Thymus (tissue), 11 donors: ENCODE measurements at regions not wholly inside any gene's neighbourhood (a gene's known extent, or its start where the extent isn't known, plus 50 kb on each side); places are given as distances from the start of the nearest gene placed in this dataset.
"Not testable (repeated sequence)": the region's sequence is repeated elsewhere in the genome, so short reads cannot be mapped to it uniquely, and the experiment has no call there.

Source experiments
- DNase-seq, 9 donors: peaks; one replicate each; pipeline ENCODE4 v3.0.0-alpha.2; 2013; ENCODE audit warnings: low spot score in 9 of 9, low read depth in 6 of 9, missing footprints in 1 of 9
- H3K27ac ChIP-seq, 2 donors: one replicate each; pipeline ENCODE4 v1.5.1; 2013; ENCODE audit warnings: control low read depth in 1 of 2, low read depth in 1 of 2, low read length in 1 of 2, mild to moderate bottlenecking in 1 of 2, moderate library complexity in 1 of 2
- H3K27me3 ChIP-seq, 2 donors: one replicate each; pipeline ENCODE4 v1.5.1; 2013; ENCODE audit warnings: low read length in 1 of 2; ENCODE audit not compliant: control insufficient read depth in 2 of 2, insufficient read depth in 1 of 2
- H3K36me3 ChIP-seq, 2 donors: one replicate each; pipeline ENCODE4 v1.5.1; 2013; ENCODE audit warnings: low read length in 1 of 2, mild to moderate bottlenecking in 1 of 2, moderate library complexity in 1 of 2; ENCODE audit not compliant: control insufficient read depth in 2 of 2, insufficient read depth in 2 of 2
- H3K4me1 ChIP-seq, 2 donors: one replicate each; pipeline ENCODE4 v1.5.1; 2013; ENCODE audit warnings: low read length in 2 of 2; ENCODE audit not compliant: control insufficient read depth in 2 of 2, insufficient read depth in 2 of 2
- H3K4me3 ChIP-seq, 2 donors: one replicate each; pipeline ENCODE4 v1.5.1; 2013; ENCODE audit warnings: low read length in 2 of 2, control low read depth in 1 of 2, mild to moderate bottlenecking in 1 of 2
- H3K9me3 ChIP-seq, 2 donors: one replicate each; pipeline ENCODE4 v1.5.1; 2013; ENCODE audit warnings: low read length in 1 of 2, mild to moderate bottlenecking in 1 of 2; ENCODE audit not compliant: control insufficient read depth in 2 of 2, insufficient read depth in 1 of 2
- WGBS: extraction: QIAGEN DNeasy Blood & Tissue Kit; methylation state at CpG from one replicate; pipeline ENCODE4 v1.1.7; 2013; 5-methylcytosine and 5-hydroxymethylcytosine counted together
- donor health status: healthy.

DNA sequence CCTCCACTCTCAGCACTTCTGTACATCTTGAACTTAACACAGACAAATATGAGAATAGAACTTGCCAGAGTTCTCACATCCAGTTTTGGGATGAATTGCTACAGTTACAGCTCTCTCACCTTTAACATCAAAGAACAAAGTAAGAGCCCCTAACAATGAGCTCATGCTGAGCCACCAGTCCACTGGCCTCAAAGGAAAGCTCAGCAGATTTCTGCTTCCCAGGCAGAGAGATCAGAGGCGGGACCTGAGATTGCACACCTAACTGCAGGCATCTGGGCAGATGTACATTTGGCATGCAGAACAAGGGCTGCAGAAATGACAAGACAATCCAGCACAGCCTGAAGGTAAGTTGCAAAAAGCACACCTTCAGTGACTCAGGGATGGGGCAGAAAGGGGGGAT, 300.9 kb downstream of the MRPS30 start:
- DNase-seq: no peak
- Histone ChIP-seq H3K4me3 (no peak overlapping the region), H3K36me3 (no peaks in the 10 kb centered on the region), H3K27ac (no peak overlapping the region), H3K27me3 (no peaks in the 10 kb centered on the region), H3K9me3 (no peaks in the 10 kb centered on the region), H3K4me1 (no peaks in the 10 kb centered on the region)
- 84% methylated on average over 1 of the region's 1 CpG for WGBS

DNA sequence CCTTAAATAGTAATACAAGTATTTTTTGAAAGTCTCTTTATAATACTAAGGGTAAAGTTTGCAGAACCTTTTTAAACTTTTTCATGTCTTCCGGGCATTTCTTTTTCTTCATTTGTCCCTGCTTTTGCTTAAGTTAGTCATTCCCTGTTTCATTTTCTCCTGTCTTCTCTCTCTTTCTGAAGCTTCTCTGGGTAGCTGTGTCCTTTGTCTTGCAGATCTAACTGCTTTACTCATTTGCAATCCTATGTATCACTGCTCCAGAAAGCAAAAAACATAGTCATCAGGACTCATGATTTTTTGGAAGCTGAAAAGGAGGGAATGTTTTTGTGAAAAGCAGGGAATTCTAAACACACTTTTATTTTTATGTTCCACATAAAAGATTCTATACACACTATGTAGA, 301.7 kb downstream of the MRPS30 start:
- no peak overlapping the region for H3K27ac ChIP-seq
- DNase-seq: no peak
- H3K4me3 ChIP-seq: no peak overlapping the region
- H3K36me3 ChIP-seq: no peaks in the 10 kb centered on the region
- H3K4me1 ChIP-seq: no peaks in the 10 kb centered on the region
- no peaks in the 10 kb centered on the region for H3K9me3 ChIP-seq
- WGBS: 93% methylated on average over 1 of the region's 1 CpG
- no peaks in the 10 kb centered on the region for H3K27me3 ChIP-seq

GRCh38 chr5:45113726-45114125, 305.0 kb downstream of the MRPS30 start:
- no peak overlapping the region for H3K27ac ChIP-seq
- peaks cover 0 to 6% of the 10 kb centered on the region in 2 donors for H3K9me3 ChIP-seq
- H3K36me3 ChIP-seq: no peaks in the 10 kb centered on the region
- no peak overlapping the region for H3K4me3 ChIP-seq
- no peak for DNase-seq
- WGBS: 58% methylated on average over 2 of the region's 2 CpGs
- no peaks in the 10 kb centered on the region for H3K27me3 ChIP-seq
- no peaks in the 10 kb centered on the region for H3K4me1 ChIP-seq

- DNase-seq: no peak
- H3K27me3 ChIP-seq: no peaks in the 10 kb centered on the region
- no peak overlapping the region for H3K4me3 ChIP-seq
- H3K36me3 ChIP-seq: no peaks in the 10 kb centered on the region
- no peaks in the 10 kb centered on the region for H3K9me3 ChIP-seq
- H3K4me1 ChIP-seq: no peaks in the 10 kb centered on the region
- no peak overlapping the region for H3K27ac ChIP-seq
- WGBS: 48% methylated on average over 2 of the region's 2 CpGs
These were observed 324.2 kb downstream of the MRPS30 start for GRCh38 chr5:45132972-45133371.

DNA sequence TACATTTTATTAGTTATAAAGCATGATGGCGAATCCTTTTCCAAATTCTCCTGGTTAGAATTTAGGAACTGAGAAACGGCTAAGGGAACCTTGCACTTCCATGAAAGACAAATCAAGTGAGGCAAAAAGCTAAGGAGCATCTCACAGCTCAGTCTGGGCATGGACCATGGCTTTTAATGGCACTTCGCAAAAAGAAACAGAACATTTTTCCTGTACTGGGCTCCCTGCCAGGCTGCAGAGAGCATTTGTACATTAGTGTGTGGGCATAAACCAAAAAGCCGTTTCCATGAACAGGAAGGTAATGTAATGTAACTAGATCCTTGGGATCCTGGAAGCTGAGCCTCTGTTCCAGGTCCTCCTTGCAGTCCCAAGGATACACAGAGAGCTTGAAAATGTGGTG, 354.2 kb downstream of the MRPS30 start:
- WGBS: 62% methylated on average over 4 of the region's 4 CpGs
- Histone ChIP-seq H3K9me3 (peaks cover 0 to 3% of the 10 kb centered on the region in 2 donors), H3K4me3 (no peak overlapping the region), H3K36me3 (no peaks in the 10 kb centered on the region), H3K27me3 (no peaks in the 10 kb centered on the region), H3K27ac (no peak overlapping the region), H3K4me1 (no peaks in the 10 kb centered on the region)
- no peak for DNase-seq

- Histone ChIP-seq H3K4me3 (no peak overlapping the region), H3K27me3 (no peaks in the 10 kb centered on the region), H3K9me3 (no peaks in the 10 kb centered on the region), H3K27ac (no peak overlapping the region), H3K4me1 (no peaks in the 10 kb centered on the region), H3K36me3 (no peaks in the 10 kb centered on the region)
- no peak for DNase-seq
- WGBS: 70% methylated on average over 1 of the region's 1 CpG
These were observed 362.8 kb downstream of the MRPS30 start for GRCh38 chr5:45171563-45171962.

DNA sequence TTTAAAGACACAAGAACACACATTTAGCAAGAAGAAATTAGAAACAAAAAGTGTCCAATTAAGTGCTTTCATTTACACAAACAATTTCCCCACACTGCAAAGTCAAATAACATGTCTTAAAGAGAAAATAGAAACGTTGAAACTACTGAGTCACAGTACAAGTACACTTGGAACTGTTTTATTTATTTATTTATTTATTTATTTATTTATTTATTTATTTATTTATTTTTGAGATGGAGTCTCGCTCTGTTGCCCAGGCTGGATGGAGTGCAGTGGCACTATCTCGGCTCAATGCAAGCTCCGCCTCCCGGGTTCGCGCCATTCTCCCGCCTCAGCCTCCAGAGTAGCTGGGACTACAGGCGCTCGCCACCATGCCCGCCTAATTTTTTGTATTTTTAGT, 363.9 kb downstream of the MRPS30 start:
- not testable (repeated sequence) for H3K4me1 ChIP-seq, DNase-seq, H3K36me3 ChIP-seq, H3K27ac ChIP-seq, H3K9me3 ChIP-seq, H3K4me3 ChIP-seq, H3K27me3 ChIP-seq
- WGBS: 97% methylated on average over 11 of the region's 11 CpGs

DNA sequence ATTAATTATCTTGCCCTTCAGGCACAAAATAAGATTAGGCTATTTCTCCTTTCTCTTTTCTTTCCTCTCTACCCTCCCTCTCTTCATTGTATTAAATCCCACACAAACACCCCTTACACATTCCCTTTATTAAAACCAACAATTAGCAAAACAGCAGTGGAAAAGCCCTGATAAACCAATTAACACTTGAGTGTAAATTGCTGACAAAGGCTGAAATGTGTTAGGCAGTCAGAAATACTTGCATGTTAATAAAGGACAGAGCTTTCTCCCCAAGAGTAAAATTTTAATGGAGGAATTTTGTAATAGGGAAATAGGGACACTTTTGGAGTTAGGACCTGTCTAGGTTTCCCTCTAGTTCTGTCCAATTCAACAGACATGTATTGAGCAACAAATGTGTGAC, 370.9 kb downstream of the MRPS30 start:
- H3K27ac ChIP-seq: no peak overlapping the region
- H3K36me3 ChIP-seq: no peaks in the 10 kb centered on the region
- H3K4me3 ChIP-seq: no peak overlapping the region
- H3K9me3 ChIP-seq: peaks cover 0 to 1% of the 10 kb centered on the region in 2 donors
- no peaks in the 10 kb centered on the region for H3K27me3 ChIP-seq
- no peak for DNase-seq
- H3K4me1 ChIP-seq: no peaks in the 10 kb centered on the region

DNA sequence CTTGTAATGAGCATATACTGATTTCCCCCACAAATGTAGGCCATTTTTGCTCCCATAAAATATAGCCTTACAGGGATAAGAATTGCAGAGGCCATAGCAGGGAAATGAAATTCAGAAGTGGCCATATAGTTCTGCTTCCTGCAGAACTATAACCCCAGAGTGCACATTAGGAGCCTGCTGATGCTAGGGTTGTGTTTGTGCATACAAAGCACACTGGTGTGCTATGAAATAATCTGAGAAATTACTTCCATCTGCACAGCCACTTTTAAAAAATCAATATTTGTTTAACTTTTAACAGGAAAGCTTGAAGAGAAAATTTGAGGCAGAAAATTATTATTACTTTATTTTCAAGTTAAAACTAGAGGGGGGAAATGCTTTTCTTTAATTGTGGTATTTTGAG, 380.3 kb downstream of the MRPS30 start:
- no peak for DNase-seq
- H3K27ac ChIP-seq: no peak overlapping the region

DNA sequence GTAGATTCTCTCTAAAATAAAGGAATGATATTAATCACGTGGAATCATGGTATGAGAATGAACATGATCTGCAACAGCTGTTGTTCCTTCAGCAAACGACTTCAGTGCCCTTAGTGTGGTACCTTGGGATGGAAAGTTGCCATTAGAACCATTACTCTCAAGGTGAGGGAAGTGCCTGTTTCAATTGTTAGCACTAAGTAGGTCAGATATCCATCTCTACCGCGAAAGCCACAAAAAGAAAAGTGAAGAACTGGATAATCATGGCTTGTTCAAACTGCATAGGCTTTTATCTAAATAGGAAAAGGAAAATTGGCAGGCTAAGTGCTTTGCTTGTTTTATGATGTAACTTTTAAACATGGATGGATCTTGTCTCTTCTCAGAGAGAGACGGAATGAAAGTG, 380.7 kb downstream of the MRPS30 start:
- H3K4me3 ChIP-seq: no peak overlapping the region
- no peaks in the 10 kb centered on the region for H3K9me3 ChIP-seq
- H3K27ac ChIP-seq: no peak overlapping the region
- no peak for DNase-seq
- no peaks in the 10 kb centered on the region for H3K4me1 ChIP-seq
- H3K36me3 ChIP-seq: no peaks in the 10 kb centered on the region
- H3K27me3 ChIP-seq: no peaks in the 10 kb centered on the region
- WGBS: 81% methylated on average over 5 of the region's 5 CpGs

More for the DNA sequence above, 380.3 kb downstream of the MRPS30 start:
- H3K4me1 ChIP-seq: no peaks in the 10 kb centered on the region
- H3K9me3 ChIP-seq: no peaks in the 10 kb centered on the region
- H3K4me3 ChIP-seq: no peak overlapping the region
- no peaks in the 10 kb centered on the region for H3K27me3 ChIP-seq
- H3K36me3 ChIP-seq: no peaks in the 10 kb centered on the region
